Neural progenitor cell (in vitro differentiated cells): ENCODE measurements at regions not wholly inside any gene's neighbourhood (a gene's known extent, or its start where the extent isn't known, plus 50 kb on each side); places are given as distances from the start of the nearest gene placed in this dataset.

Source experiments
- DNase-seq: peaks from one replicate; pipeline ENCODE4 v3.0.0-alpha.2; 2016; ENCODE audit warnings: low spot score
- H2AFZ ChIP-seq: fragments of 200-600 bp; sonication (generic); replicated peaks from 2 replicates; pipeline ENCODE4 v1.6.1; 2016; ENCODE audit warnings: antibody characterized with exemption
- H3F3A ChIP-seq: fragments of 200-600 bp; sonication (generic); 2 replicates; pipeline ENCODE4 v1.6.1; 2016; ENCODE audit warnings: antibody characterized with exemption, low read depth
- H3K27ac ChIP-seq: fragments of 200-600 bp; sonication (generic); 2 replicates; pipeline ENCODE4 v1.5.1; 2016; ENCODE audit warnings: mild to moderate bottlenecking
- H3K27me3 ChIP-seq: fragments of 200-600 bp; sonication (generic); 2 replicates; pipeline ENCODE4 v1.6.1; 2016; ENCODE audit warnings: mild to moderate bottlenecking, moderate library complexity
- H3K36me3 ChIP-seq: fragments of 200-600 bp; sonication (generic); 2 replicates; pipeline ENCODE4 v1.5.1; 2016
- H3K4me1 ChIP-seq: fragments of 200-600 bp; sonication (generic); 2 replicates; pipeline ENCODE4 v1.6.1; 2016; ENCODE audit warnings: mixed run types
- H3K4me2 ChIP-seq: fragments of 200-600 bp; sonication (generic); 2 replicates; pipeline ENCODE4 v1.6.1; 2016
- H3K4me3 ChIP-seq: fragments of 200-600 bp; sonication (generic); 2 replicates; pipeline ENCODE4 v1.5.1; 2016
- H3K79me2 ChIP-seq: fragments of 200-600 bp; sonication (generic); 2 replicates; pipeline ENCODE4 v1.6.1; 2016; ENCODE audit warnings: low read depth
- H3K9ac ChIP-seq: fragments of 200-600 bp; sonication (generic); 2 replicates; pipeline ENCODE4 v1.6.1; 2016
- H3K9me3 ChIP-seq: fragments of 200-600 bp; sonication (generic); 2 replicates; pipeline ENCODE4 v1.5.1; 2016; ENCODE audit warnings: low read depth
- H4K20me1 ChIP-seq: fragments of 200-600 bp; sonication (generic); 2 replicates; pipeline ENCODE4 v1.6.1; 2016; ENCODE audit warnings: low read depth
- H3K27ac Mint-ChIP-seq: 3 replicates; pipeline ENCODE4 v1.8.0; 2021; ENCODE audit warnings: mixed read lengths
- H3K27me3 Mint-ChIP-seq: 2 replicates; pipeline ENCODE4 v1.8.0; 2022; ENCODE audit warnings: low read depth, mild to moderate bottlenecking, inconsistent platforms, moderate library complexity, mixed read lengths; ENCODE audit not compliant: insufficient read depth
- H3K36me3 Mint-ChIP-seq: 3 replicates; pipeline ENCODE4 v1.8.0; 2021; ENCODE audit warnings: mixed read lengths
- H3K4me1 Mint-ChIP-seq: 3 replicates; pipeline ENCODE4 v1.8.0; 2021; ENCODE audit warnings: mixed read lengths
- H3K4me3 Mint-ChIP-seq: 3 replicates; pipeline ENCODE4 v1.8.0; 2021; ENCODE audit warnings: mild to moderate bottlenecking, moderate library complexity, mixed read lengths
- H3K9me3 Mint-ChIP-seq: 3 replicates; pipeline ENCODE4 v1.8.0; 2020; ENCODE audit warnings: mixed read lengths
- CTCF ChIP-seq: fragments of 200-600 bp; sonication (generic); IDR thresholded peaks from 2 replicates; pipeline ENCODE4 v1.5.1; 2017; ENCODE audit warnings: antibody characterized with exemption, mild to moderate bottlenecking
- EZH2 ChIP-seq: fragments of 200-600 bp; sonication (generic); IDR thresholded peaks from 2 replicates; pipeline ENCODE4 v1.6.1; 2017; ENCODE audit warnings: antibody characterized with exemption, mild to moderate bottlenecking, moderate library complexity
- EZH2phosphoT487 ChIP-seq: fragments of 200-600 bp; sonication (generic); IDR thresholded peaks from 2 replicates; pipeline ENCODE4 v1.6.1; 2017; ENCODE audit warnings: antibody characterized with exemption

GRCh38 chr3:34294240-34294639 is 495.8 kb downstream of the PDCD6IP start:
- Mint-ChIP-seq H3K4me3 (no peak overlapping the region), H3K9me3 (no peaks in the 10 kb centered on the region), H3K27ac (no peak overlapping the region), H3K4me1 (peaks cover 21% of the 10 kb centered on the region), H3K27me3 (peaks cover 2% of the 10 kb centered on the region), H3K36me3 (no peaks in the 10 kb centered on the region)
- Histone ChIP-seq H3K9ac (no peak overlapping the region), H2AFZ (no peak overlapping the region), H3K4me2 (no peak overlapping the region), H3K79me2 (no peaks in the 10 kb centered on the region), H3K27me3 (no peaks in the 10 kb centered on the region), H3K27ac (no peak overlapping the region), H3K9me3 (no peaks in the 10 kb centered on the region), H3F3A (peaks cover 6% of the 10 kb centered on the region), H3K4me3 (no peak overlapping the region), H4K20me1 (no peaks in the 10 kb centered on the region), H3K4me1 (peaks cover 20% of the 10 kb centered on the region), H3K36me3 (no peaks in the 10 kb centered on the region)
- DNase-seq = no peak
- TF ChIP-seq EZH2phosphoT487 = no peak
- no peak for TF ChIP-seq EZH2
- TF ChIP-seq CTCF = no peak

- Histone ChIP-seq H2AFZ (no peak overlapping the region), H3F3A (peaks cover 6% of the 10 kb centered on the region)
- no peak overlapping the region for H3K4me3 Mint-ChIP-seq
These were observed 498.4 kb downstream of the PDCD6IP start for GRCh38 chr3:34296796-34297195.

GRCh38 chr3:34298653-34299052 is 500.2 kb downstream of the PDCD6IP start:
- H3K27ac Mint-ChIP-seq = no peak overlapping the region
- H3K27me3 Mint-ChIP-seq = peaks cover 3% of the 10 kb centered on the region
- H3K79me2 ChIP-seq = no peaks in the 10 kb centered on the region
- H3K4me2 ChIP-seq = no peak overlapping the region
- no peak overlapping the region for H3K4me3 Mint-ChIP-seq
- H4K20me1 ChIP-seq = no peaks in the 10 kb centered on the region
- DNase-seq = no peak
- no peak overlapping the region for H3K9ac ChIP-seq
- H3K27me3 ChIP-seq = no peaks in the 10 kb centered on the region
- TF ChIP-seq CTCF = no peak
- TF ChIP-seq EZH2 = no peak
- no peak for TF ChIP-seq EZH2phosphoT487
- H3K36me3 ChIP-seq = no peaks in the 10 kb centered on the region
- peaks cover 46% of the 10 kb centered on the region for H3K4me1 ChIP-seq
- H3K9me3 Mint-ChIP-seq = no peaks in the 10 kb centered on the region
- H3K27ac ChIP-seq = no peak overlapping the region
- no peaks in the 10 kb centered on the region for H3K9me3 ChIP-seq
- no peaks in the 10 kb centered on the region for H3K36me3 Mint-ChIP-seq
- H3F3A ChIP-seq = peaks cover 10% of the 10 kb centered on the region
- no peak overlapping the region for H2AFZ ChIP-seq
- H3K4me3 ChIP-seq = no peak overlapping the region
- H3K4me1 Mint-ChIP-seq = peaks cover 43% of the 10 kb centered on the region

More at GRCh38 chr3:34296796-34297195, 498.4 kb downstream of the PDCD6IP start:
- no peaks in the 10 kb centered on the region for H3K79me2 ChIP-seq
- no peaks in the 10 kb centered on the region for H3K36me3 Mint-ChIP-seq
- H3K4me3 ChIP-seq = no peak overlapping the region
- TF ChIP-seq EZH2phosphoT487 = no peak
- no peak for TF ChIP-seq CTCF
- no peak for TF ChIP-seq EZH2
- H3K4me1 ChIP-seq = peaks cover 39% of the 10 kb centered on the region
- no peaks in the 10 kb centered on the region for H3K36me3 ChIP-seq
- H3K9me3 Mint-ChIP-seq = no peaks in the 10 kb centered on the region
- H3K9ac ChIP-seq = no peak overlapping the region
- no peak overlapping the region for H3K27ac Mint-ChIP-seq
- no peak for DNase-seq
- H3K27ac ChIP-seq = no peak overlapping the region
- peaks cover 3% of the 10 kb centered on the region for H3K27me3 Mint-ChIP-seq
- no peak overlapping the region for H3K4me2 ChIP-seq
- H3K27me3 ChIP-seq = no peaks in the 10 kb centered on the region
- H3K9me3 ChIP-seq = no peaks in the 10 kb centered on the region
- H3K4me1 Mint-ChIP-seq = peaks cover 43% of the 10 kb centered on the region
- H4K20me1 ChIP-seq = no peaks in the 10 kb centered on the region
